GM21529 (cell line): ENCODE measurements at regions not wholly inside any gene's neighbourhood (a gene's known extent, or its start where the extent isn't known, plus 50 kb on each side); places are given as distances from the start of the nearest gene placed in this dataset.

Experiments used
- ATAC-seq: cut with Tn5 transposase; IDR thresholded peaks from one replicate; pipeline ENCODE4 v1.9.1; 2021; ENCODE audit not compliant: unreplicated experiment

DNA sequence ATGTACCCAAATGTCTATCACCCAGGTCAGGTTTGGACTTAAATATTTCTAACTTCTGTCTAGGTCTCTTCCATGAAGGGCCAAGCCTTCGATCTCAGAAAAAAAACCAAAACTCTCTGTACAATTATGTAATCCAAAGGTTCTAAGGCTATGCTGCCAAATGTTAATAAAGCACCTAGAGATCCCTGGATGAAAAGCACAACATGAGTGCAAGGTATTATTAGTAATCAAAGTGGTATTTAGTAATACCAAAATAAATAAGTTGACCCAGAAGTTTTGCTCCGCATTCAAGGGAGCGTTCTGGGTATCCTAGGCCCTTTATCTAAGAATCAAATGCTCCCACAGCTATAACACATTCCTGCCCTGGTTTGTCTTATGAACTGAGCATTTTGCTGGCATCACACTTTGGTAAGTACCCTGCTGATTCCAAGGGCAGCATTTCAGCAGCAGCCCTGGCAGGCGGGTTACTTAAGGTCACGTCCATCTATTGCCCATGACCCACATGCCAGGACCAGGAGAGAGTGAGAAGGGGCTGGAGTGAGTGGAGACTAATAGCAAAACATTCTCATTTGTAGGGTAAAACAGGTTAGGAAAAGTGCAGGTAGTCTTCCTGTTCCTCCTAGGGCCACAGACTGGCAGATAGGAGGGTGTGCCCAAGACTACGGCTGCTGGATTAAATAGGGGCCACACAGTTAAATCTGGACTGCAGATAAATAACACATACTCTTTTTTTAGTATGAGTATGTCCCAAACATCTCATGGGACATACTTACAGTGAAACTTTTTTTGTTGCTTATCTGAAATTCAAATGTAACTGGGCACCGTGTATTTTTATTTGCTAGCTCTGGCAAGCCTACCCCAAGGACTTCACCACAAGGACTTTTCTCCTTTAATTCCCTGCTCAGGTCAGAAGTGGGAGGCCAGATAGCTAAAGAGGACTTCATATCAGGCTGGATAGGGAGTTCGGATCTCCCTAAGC, 76.0 kb upstream of the SNRK start:
- no peak for ATAC-seq

DNA sequence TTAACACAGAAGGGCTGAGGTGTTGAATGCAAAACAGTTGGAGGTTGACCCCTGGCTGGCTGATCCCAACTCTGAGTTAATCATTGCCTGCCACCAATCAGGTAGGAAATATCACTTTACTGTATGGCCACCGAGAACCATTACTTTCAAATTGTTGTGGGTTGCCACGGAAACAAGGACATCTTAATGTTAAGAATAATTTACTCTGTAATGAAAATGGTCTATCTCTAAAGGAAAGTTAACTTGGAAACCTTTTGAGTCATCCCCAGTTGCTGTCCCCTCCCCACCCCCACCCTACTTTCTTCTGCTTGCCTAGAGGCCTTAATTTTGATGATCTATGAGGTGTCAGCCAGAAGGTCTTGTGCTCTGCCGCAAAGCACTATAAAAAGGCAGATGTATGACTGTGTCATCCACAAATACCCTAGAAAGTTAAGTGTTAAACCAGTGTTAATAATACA, 78.7 kb upstream of the SNRK start:
- no peak for ATAC-seq

DNA sequence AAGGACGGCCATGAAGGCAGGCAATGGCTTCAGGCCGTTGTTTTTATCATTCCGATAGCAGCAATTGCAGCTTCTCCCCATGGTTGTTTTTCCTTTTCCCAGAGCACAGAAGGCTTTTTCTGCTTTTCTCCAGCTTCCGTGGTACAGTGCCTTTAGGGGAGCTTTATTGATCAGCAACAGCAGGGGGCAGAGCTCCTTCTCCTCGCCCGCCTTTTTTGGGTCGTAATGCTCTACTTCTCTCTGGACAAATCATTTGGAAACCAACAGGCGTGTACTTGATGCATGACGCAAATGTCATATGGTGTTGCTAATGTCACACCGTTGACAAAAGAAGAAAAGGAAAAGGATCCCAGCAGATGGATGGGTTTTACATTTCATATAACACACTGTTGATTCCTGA, 79.7 kb upstream of the SNRK start:
- ATAC-seq: no peak

DNA sequence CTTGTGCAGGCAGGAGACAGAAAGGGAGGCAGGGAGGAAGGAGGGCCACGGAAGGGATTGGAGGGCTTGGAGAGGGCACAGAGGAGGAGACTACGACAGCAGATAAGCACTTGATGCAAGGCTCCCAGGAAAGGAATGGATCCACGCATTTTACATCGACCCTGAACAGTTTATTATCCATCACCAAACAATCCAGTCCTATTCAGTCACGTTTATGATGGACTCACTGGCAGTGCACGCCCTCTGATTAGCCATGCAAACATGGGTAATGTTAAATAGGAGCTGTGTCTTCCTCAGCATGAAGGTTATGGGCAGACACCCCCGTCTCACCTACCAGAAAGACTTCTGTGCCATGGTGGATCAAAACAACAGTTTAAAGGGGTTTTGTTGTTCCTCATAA, 80.2 kb upstream of the SNRK start:
- no peak for ATAC-seq

DNA sequence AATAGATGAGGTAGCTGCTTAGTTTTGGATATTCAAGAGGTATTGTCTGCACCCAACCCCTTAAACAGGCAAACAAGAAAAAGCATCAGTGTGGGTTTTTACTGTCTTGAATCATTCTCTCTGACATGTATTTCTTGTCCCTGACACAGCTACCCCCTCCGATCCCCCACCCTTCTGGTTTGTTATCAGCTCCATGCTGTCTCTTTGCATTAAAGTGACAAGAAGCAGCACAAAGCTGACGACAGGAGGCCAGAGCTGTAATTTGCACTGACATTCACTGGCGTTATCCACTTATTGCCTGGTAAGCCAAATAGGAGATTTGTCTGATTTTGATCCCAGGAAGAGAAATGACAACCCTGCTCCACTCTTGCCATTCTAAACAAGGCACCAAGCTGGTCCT, 83.3 kb upstream of the SNRK start:
- ATAC-seq: no peak

DNA sequence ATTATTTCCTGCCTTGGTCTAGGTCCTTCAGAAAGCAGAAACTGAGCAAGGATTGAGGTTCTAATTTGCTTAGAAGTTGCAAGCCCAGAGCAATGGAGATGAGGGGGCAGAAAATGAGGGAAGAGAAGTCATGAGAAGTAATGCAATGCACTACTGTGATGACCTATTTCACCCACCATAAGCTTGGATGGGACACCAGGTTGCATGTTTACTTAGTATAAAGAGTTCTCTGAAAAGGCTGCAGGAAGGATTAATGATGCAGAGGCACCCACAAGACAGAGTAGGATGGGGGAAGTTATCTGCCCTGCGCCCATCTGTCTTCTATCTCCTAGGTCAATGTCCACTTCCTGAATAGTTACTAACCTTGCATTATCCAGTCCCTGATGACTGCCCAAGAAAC, 84.8 kb upstream of the SNRK start:
- ATAC-seq: no peak

DNA sequence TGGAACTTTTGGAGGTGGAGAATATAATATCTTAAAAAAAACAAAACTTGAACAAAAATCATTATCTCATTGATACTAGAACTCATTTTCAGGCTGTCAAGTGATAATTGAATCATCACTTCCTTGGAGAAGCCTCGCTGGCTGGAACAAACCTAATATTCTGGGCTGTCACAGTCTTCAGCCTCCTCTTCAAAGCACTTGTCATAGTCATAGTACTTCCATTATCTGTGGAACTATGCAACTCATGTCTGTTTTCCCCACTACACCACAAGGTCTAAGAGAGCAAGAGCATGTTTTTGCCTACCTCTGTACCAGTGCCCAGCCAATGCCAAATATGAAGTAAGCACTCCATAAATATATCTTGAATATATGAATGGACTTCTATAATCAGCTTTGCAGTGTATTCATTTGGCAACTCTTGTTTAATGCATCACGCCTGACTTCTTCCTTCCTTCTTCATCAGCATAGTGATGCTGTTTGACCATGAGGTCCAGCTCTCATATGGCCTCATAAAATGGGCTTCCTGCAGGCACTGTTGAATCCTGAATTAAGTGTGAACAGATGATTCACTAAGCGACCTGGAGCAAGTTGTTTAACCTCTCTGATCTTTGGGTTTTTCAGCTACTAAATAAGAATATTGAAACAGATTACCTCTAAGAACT, 86.6 kb upstream of the SNRK start:
- no peak for ATAC-seq

DNA sequence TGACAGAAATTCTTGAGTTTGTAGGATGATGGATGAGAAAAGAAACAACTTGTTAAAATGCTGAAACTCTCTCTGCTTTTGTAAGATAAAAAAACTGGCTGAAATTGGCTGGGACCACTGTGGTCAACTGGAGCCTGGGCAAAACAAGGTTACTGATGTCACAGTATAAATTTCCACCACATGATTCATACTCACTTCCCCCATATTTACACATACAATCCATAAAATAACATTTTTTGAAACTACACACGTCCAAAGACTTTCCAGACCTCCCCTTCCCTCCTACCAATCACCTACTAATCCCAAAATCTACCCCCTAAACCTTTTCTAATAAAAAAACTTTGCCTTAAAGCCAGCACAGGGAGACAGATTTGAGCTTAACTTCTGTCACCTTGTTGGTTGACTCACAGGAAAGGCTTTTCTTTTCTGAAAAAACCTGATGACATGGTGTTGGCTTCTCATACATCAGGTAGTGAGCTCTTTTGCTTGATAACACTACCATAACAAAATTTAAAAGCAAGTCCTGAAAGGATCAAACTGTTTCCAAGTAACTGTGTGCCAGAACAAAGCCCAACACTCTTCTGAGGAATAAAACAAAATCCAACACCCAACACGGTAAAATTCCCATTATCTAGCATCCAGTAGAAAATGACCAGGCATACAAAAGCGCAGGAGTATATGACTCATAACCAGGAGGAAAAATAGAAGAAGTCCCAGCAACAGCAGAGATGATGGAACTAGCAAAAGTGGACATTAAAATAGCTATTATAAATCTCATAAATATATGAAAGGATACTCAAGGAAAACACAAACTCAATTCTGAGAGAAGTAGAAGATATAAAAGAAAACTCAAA, 87.3 kb upstream of the SNRK start:
- ATAC-seq: no peak

DNA sequence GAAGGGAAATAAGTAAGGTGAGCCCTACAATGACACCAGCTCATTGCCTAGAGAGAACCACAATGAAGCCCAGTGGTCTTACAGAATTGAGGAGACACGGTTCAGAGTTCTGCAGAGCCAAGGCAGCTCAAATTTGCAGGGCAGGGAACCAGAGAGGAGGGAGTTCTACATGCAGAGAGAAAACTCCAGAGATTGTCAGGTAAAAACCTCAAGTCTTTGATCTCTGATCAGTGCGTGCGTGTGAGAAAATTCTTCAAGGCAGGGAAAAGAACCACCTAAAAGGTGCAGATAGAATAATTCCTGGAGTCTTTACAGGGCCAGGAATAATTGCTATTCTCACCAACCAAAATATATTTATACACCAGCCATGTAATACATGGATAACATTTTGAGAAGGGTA, 88.0 kb upstream of the SNRK start:
- no peak for ATAC-seq

DNA sequence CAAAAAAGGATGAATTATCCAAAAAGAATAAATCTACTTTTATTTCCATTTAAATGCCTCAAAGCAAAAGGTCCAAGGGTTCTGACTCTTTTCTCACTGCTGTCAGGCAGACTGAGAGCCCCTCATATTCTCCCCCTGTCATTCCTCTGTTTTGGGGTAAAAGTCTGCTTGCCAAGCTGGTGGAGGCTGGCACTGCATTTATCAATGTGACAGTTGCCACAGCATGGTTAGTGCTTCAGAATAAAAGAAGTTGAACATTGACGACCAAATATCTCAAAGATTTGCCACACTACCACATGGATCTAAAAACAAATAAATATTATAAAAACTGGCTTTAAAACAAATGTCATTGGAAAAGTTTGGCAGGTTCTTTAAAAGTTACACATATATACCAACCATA, 89.2 kb upstream of the SNRK start:
- ATAC-seq: no peak

DNA sequence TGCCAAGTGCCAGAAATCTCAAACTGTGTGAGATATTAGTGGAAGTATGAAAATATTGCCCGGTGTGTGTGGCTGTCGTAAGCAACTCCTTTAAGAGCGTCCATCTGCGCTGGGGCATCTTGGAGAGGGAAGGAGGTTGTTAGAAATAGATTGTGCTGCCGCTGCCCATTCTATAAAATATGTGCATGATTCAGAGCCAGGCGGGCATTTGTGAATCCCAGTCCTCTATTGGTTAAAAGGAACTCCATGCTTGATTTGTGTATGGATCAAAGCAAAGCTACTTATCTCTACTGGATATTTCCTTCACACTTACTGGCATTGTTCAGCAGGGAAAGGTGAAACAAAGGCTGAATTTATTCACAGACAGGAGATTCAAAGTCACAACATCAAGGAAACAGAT, 89.6 kb upstream of the SNRK start:
- ATAC-seq: no peak

DNA sequence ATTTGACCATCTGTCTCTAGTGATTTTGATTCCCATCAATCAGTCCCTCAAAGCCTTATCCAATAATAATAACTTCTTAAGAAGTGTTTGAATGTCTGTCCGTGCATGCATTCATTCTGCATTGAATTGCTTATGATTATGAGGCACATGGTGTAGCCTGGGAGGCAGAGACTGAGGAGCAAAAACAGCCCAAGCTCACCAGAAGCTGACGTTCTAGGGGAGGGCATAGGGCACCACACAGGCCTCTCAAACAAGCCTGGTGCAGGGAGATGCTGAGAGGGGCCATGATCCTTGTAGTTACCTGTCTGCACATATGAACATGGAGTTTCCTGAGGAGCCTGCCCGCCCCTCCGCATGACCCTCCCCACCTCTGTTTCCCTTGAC, 89.2 kb upstream of the POMGNT2 start:
- no peak for ATAC-seq

DNA sequence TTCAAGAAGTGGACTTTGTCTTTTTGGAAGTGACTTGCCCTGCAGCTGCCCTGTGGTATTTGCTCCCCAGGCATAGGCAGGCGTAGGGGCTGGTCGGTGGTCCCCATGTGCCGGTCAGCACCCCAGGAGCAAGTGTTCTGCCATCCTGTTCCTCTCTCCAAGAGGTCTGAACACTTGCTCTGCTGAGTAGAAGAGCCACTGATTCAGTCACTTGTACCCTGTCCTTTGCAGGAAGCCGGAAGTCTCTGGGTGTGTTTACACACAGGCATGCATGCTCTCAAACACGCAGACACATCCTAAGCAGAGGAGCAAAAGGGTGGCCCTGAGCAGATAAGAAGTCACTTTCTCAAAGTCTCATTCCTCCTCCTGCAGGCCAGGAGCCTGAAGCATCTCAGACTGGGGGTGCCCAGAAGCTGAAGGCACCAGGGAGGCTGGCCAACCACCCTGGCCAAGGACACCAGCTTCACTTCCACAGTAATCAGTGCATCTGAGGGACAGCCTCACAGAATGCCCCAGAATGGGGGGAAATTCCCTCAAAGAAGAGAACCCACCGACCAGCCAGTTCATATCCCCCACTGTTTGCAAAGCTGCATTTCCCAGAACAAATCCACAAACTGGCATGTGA, 88.7 kb upstream of the POMGNT2 start:
- no peak for ATAC-seq

DNA sequence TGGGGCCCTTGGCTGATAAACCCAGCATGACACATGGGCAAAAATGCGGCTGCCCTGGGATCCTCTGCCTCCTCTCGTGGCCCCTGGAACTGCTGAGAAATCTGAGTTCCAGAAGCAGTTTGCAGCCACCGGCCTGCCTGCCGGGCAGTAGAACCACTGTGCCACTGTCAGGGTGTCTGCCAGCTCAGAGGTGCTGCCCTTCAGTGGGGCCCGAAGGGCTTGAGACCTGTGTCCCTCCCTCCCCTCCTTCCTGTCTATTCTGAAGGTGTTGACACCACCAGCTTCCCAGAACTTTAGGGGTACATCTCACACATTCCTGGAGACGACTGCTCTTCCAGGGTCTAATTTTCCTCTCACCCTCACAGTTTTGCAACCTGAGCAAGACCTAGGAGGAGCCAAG, 88.2 kb upstream of the POMGNT2 start:
- ATAC-seq: no peak

DNA sequence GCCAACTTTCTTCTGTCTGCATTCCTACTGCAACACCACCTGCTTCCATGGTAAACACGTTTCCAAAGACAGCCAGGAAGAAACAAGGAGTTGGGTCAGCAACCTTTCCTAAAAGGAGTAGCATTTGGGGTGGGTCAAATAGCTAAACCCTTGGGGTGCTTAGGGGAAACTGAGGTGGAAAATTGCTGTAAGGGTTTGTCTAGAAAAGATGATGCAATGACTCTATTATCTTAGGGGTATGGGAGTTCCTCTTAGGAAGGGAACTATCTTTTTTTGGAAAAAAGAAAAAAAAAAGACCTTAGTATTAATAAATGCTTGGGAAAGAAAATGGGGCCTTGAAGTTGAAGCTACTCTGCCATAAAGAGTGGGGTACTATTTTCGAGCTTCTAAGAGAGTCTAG, 86.1 kb upstream of the POMGNT2 start:
- no peak for ATAC-seq

DNA sequence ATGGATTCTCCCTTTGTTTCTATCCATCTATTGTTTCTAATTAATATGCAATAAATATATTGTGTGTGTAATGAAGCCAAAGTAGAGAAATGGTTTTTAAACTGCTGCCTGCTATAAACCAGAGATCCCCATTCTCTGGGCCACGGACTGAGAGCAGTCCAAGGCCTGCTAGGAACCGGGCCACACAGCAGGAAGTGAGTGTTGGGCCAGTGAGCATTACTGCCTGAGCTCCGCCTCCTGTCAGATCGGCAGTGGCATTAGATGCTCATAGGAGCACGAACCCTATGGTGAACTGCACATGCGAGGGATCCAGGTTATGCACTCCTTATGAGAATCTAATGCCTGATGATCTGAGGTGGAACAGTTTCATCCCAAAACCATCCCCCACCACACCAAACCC, 85.2 kb upstream of the POMGNT2 start:
- ATAC-seq: no peak

DNA sequence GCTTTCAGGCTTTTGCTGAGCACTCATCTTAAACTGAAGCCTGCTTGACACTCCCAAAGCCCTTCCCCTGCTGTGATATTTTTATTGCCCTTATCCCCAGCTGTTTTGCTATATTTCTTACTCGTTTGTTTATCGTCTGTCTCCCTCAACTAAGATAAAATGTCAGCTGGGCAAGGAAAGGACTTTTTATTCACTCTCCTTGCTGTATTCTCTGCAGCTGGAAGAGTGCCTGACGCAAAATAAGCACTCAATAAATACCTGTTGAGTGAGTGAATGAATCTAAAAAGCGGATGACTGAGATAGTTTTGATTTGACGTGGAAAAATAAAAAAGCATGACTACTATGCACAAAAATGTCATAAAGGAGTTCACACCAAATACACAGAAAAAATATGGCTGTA, 84.8 kb upstream of the POMGNT2 start:
- ATAC-seq: no peak

DNA sequence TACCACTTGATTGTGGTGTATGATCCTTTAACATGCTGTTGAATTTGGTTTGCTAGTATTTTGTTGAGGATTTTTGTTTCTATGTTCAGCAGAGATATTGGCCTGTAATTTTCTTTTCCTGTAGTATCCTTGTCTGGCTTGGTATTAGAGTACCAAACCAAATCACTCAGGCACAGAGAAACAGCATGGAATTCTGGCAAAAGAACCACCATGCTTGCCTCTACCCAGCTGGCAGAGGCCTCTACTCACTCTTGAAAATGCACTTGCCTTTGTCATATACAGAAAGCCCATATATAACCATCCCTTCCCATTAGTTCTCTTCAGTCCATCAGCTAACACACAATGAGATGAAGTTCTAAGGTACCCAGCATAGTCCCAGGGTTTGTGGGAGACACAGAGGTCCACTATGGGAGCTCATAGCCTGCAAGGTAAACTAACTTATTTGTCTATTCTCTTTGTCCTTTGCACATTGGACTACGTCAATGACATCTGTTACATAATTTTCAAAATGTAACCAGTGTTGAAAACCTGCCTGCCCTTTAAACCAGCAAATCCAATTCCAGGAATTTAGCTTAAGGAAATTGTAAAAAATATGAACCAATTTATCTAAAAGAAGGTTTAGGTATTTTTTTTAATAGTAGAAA, 82.1 kb upstream of the POMGNT2 start:
- ATAC-seq: no peak

DNA sequence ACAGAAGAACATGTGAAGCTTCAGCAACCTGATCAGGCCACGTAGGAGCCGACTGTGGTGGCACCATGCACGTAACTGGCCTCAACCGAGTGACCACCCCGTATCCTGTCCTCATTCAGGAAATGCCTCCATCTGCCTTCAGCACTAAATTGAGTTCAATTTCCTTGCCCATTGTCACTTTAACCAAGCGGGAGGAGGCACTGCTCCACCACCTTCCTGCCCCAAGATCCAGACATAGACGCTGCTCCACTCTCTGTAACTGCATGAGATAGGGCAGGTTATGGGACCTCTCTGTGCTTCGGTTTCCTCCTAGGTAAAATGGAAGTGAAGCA, 80.1 kb upstream of the POMGNT2 start:
- ATAC-seq: no peak

DNA sequence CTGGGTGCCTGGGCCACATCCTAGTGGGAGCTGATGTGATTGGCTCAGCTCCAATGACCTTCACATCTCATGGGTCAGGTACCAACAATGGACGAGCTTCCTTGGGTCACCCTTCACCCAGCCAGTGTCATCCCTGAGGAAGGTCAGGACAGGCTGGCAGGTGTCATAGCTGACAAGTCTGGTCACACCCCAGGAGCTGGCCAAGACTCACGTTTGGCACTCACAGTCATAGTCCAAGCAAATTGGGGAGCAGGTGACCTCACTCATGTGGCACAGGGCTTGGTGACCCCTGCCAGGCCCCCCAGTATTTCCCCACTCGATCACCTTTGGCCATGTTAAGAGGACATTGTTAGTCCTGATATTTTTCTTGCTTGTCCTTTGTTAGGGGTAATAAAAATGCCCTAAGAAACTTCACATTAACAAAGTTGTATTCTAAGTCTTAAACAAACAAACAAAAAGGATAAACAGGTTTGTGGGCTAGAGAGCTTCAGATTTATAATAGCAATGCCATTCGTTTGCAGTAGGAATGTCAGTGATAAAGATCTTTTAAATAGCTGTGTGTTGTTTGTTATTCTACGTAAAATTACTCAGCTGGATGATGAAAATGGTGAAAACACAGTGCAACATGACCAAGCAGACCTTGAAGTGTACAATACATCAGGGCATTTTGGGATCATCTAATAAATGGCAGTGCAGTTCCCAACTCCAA, 79.5 kb upstream of the POMGNT2 start:
- ATAC-seq: no peak
